ENCODE measurements at regions not wholly inside any gene's neighbourhood (a gene's known extent, or its start where the extent isn't known, plus 50 kb on each side); places are given as distances from the start of the nearest gene placed in this dataset.

- TF ChIP-seq, protein P1, sequence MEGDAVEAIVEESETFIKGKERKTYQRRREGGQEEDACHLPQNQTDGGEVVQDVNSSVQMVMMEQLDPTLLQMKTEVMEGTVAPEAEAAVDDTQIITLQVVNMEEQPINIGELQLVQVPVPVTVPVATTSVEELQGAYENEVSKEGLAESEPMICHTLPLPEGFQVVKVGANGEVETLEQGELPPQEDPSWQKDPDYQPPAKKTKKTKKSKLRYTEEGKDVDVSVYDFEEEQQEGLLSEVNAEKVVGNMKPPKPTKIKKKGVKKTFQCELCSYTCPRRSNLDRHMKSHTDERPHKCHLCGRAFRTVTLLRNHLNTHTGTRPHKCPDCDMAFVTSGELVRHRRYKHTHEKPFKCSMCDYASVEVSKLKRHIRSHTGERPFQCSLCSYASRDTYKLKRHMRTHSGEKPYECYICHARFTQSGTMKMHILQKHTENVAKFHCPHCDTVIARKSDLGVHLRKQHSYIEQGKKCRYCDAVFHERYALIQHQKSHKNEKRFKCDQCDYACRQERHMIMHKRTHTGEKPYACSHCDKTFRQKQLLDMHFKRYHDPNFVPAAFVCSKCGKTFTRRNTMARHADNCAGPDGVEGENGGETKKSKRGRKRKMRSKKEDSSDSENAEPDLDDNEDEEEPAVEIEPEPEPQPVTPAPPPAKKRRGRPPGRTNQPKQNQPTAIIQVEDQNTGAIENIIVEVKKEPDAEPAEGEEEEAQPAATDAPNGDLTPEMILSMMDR (IDR thresholded peaks at IDR 0.05; ENCODE audit: insufficient read depth, low read length, missing control alignments) = no peak
- no peak overlapping the region for H3K4me3 ChIP-seq (ENCODE audit: low read depth, low read length)
- ChIA-PET CTCF (no interaction called here), POLR2A (no interaction called here)
- DNase-seq (ENCODE audit: low read depth, low spot score) = no peak
These were observed 261.8 kb upstream of the KLF6 start for GRCh38 chr10:4046712-4047354.

DNA sequence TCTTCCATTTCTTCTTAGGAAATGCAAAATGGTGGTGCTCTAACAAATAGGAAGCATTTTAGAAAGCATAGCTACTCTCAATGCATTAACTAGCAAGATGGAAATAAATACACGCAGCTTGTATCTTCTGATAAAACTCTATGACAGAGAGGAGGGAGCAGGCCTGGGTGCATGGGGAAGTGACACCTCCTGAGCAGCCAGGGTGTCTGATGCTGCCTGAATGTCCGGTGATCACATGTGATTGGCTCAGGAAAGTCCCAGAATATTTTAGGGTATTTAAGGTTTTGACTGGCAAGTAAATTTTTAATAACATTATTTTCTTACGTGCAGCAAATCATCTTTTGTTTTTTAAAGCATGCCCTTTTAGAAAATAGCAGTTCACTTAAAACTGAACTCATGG is 261.0 kb upstream of the KLF6 start:
- ChIA-PET CTCF (interaction anchor here (0.6 kb wide), 1 partner anchor 613 kb away, joined by 3 read pairs; no protein-coding TSS in a partner anchor), POLR2A (no interaction called here)
- TF ChIP-seq, protein P1 (IDR thresholded peaks at IDR 0.05; ENCODE audit: insufficient read depth, low read length, missing control alignments) = no peak
- no peak for DNase-seq (ENCODE audit: low read depth, low spot score)
- no peak overlapping the region for H3K4me3 ChIP-seq (ENCODE audit: low read depth, low read length)

- DNase-seq (ENCODE audit: low read depth, low spot score) = no peak
- POLR2A ChIA-PET = no interaction called here
- H3K4me3 ChIP-seq (ENCODE audit: low read depth, low read length) = no peak overlapping the region
- TF ChIP-seq, protein P1 (IDR thresholded peaks at IDR 0.05; ENCODE audit: insufficient read depth, low read length, missing control alignments) = no peak
- CTCF ChIA-PET = no interaction called here
These were observed 259.1 kb upstream of the KLF6 start for GRCh38 chr10:4043897-4044665.

DNA sequence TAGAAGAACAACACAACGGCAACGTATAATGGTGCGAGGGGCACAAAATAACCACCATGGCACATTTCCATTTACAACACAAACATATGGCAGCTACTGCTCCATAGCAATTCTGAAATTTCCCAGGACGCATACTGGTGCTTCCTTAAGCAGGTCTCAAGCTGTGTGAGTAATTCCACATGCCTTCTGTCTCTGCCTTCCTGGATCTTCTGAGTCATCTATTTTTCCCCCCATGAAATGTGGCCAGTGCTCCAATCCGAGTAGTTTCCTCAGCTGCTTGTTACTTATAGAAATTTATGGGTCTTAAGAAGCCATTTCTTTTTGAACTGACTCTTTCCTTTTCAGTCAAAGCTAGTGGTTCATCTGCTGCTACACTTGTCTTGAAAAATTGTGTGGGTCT is 256.6 kb upstream of the KLF6 start:
- POLR2A ChIA-PET = no interaction called here
- TF ChIP-seq, protein P1 (IDR thresholded peaks at IDR 0.05; ENCODE audit: insufficient read depth, low read length, missing control alignments) = no peak
- CTCF ChIA-PET = no interaction called here
- no peak overlapping the region for H3K4me3 ChIP-seq (ENCODE audit: low read depth, low read length)
- DNase-seq (ENCODE audit: low read depth, low spot score) = no peak

- CTCF ChIA-PET = no interaction called here
- POLR2A ChIA-PET = no interaction called here
- TF ChIP-seq, protein P1 (IDR thresholded peaks at IDR 0.05; ENCODE audit: insufficient read depth, low read length, missing control alignments) = no peak
- H3K4me3 ChIP-seq (ENCODE audit: low read depth, low read length) = no peak overlapping the region
- no peak for DNase-seq (ENCODE audit: low read depth, low spot score)
These were observed 253.0 kb upstream of the KLF6 start for GRCh38 chr10:4038000-4038399.

GRCh38 chr10:4035599-4035945 is 250.6 kb upstream of the KLF6 start:
- TF ChIP-seq, protein P1 (IDR thresholded peaks at IDR 0.05; ENCODE audit: insufficient read depth, low read length, missing control alignments) = no peak
- ChIA-PET POLR2A (interaction anchor here (1.1 kb wide), 1 partner anchor 207 kb away, joined by 4 read pairs; no protein-coding TSS in a partner anchor), CTCF (no interaction called here)
- DNase-seq (ENCODE audit: low read depth, low spot score) = no peak
- no peak overlapping the region for H3K4me3 ChIP-seq (ENCODE audit: low read depth, low read length)

Data from AG04449 (cell line).